HG02610 (cell line): ENCODE measurements at regions not wholly inside any gene's neighbourhood (a gene's known extent, or its start where the extent isn't known, plus 50 kb on each side); places are given as distances from the start of the nearest gene placed in this dataset.
"Not testable (repeated sequence)": the region's sequence is repeated elsewhere in the genome, so short reads cannot be mapped to it uniquely, and the experiment has no call there.

Source experiments
- ATAC-seq: cut with Tn5 transposase; IDR thresholded peaks from one replicate; pipeline ENCODE4 v1.9.1; 2021; ENCODE audit warnings: mild to moderate bottlenecking, moderate library complexity; ENCODE audit not compliant: unreplicated experiment

DNA sequence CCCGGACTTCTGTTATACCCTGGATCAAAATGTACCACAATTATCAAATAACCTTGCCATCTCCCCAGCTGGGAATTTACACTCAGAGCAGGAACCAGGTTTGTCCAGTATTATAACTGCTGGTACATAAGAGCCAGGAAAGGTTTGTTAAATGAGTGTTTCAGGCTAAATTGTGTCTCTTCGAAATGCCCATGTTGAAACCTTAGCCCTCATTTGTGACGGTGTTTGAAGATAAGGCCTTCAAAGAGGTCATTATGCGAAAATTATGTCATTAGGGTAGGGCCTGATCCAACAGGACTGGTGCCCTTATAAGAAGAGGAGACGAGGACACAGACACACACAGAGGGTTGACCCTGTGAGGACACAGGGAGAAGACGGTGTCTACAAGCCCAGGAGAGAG is 73.5 kb upstream of the DHRSX start:
- ATAC-seq = no peak

GRCh38 chrX:2572740-2573139 is 72.0 kb upstream of the DHRSX start:
- ATAC-seq = no peak

GRCh38 chrX:2568125-2568524 is 67.3 kb upstream of the DHRSX start:
- no peak for ATAC-seq

GRCh38 chrX:2566055-2566454 is 65.3 kb upstream of the DHRSX start:
- ATAC-seq = no peak

- ATAC-seq = no peak
Measured at GRCh38 chrX:2561456-2561855, 60.7 kb upstream of the DHRSX start.

- no peak for ATAC-seq
Measured at GRCh38 chrX:2559124-2559523, 58.3 kb upstream of the DHRSX start.

DNA sequence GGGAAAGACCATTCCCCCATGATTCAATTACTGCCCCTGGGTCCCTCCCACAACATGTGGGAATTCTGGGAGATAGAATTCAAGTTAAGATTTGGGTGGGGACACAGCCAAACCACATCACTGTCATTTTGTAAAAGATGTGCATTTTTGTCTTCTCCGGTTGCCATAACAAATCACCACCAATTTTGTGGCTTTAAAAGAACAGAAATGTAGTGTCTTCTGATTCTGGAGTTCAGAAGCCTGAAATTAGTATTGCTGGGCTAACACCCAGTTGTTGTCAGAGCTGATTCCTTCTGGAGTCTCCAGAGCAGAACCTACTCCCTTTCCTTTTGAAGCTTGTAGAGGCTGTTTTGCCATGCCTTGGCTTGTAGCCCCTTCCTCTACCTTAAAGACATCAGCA is 54.1 kb upstream of the DHRSX start:
- ATAC-seq = no peak

- not testable (repeated sequence) for ATAC-seq
Measured at GRCh38 chrX:2554066-2554465, 53.3 kb upstream of the DHRSX start.

DNA sequence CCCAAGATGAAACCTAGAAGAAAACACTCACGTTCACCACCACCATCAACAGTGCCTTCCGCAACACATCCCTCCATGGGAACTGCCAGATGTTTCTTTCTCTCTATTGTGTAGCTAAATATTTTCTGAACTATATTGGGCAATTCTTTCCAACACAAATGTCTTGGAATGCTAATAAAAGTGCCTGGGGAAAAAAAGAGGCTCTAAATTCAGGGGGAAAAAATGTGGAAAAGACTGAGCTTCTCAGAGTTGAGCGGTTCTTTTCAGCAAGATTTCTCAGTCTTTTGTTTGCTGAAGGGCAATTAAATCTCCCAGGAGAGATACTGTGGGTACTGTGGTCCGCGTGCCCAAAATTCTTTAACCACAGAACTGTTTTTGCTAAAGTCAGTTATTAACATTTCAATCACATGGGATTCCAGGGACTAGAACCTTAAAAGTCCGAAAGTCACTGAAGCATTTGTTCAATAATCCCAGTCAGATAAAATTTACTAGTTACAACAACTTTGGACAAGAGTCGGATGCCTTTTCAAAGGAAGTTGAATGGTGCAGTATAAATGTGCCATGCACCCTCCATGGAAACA is 51.9 kb upstream of the DHRSX start:
- ATAC-seq = no peak

DNA sequence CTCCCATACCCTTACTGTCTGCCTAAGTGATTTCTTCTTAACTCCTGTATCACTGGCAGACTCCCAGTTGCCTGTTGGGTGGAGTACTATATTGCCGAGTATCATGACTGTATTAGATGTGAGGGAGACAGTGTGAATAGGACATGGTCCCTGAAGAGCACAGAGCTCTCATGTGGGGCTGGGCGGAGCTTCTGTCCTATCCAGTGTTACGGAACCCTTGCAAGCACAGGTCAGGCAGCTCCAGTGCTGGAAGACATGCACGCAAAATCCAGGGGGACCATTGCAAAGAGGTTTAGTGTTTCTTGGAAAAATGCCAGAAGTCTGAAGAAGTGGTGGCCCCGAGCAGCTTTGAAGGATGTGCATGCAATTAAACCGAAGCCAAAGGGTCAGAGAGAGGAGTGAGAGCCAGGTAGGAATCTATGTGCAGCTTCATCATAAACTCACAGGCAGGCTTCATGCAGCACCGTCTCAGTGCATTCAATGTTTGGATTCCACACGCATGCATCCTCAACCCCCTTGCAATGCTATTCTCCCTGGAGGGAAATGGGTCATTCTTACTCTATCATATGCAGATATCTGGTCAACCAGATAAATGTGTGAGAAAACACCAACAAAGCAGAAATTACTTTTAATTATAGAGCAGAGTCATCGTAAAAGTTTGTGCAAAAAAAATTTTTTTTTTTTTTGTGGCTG is 49.7 kb upstream of the DHRSX start:
- ATAC-seq = no peak
